A673 (cell line): ENCODE measurements at regions not wholly inside any gene's neighbourhood (a gene's known extent, or its start where the extent isn't known, plus 50 kb on each side); places are given as distances from the start of the nearest gene placed in this dataset.

Experiments used
- CTCF ChIP-seq: fragments of 300-800, 200-600 bp; sonication (generic); conservative IDR thresholded peaks from 2 replicates; pipeline ENCODE4 v1.5.1; 2017; ENCODE audit warnings: low read depth, mild to moderate bottlenecking, antibody characterized with exemption, low read length, moderate library complexity, mixed read lengths
- EZH2 ChIP-seq: fragments of 200-600 bp; sonication (generic); IDR thresholded peaks from 2 replicates; pipeline ENCODE4 v1.6.1; 2017; ENCODE audit warnings: borderline replicate concordance, low read depth, mild to moderate bottlenecking, mixed read lengths, antibody characterized with exemption, low read length; ENCODE audit not compliant: poor library complexity, severe bottlenecking

GRCh38 chr4:91990726-91991125, 313.0 kb upstream of the GRID2 start:
- TF ChIP-seq EZH2 (no peak), CTCF (no peak)
